Neural cell (in vitro differentiated cells): ENCODE measurements at regions not wholly inside any gene's neighbourhood (a gene's known extent, or its start where the extent isn't known, plus 50 kb on each side); places are given as distances from the start of the nearest gene placed in this dataset.

Experiments
- CTCF ChIP-seq: fragments of 450-650 bp; IDR thresholded peaks from 2 replicates; pipeline ENCODE4 v1.5.1; 2014; ENCODE audit warnings: antibody characterized with exemption, mild to moderate bottlenecking, moderate library complexity; ENCODE audit not compliant: poor library complexity, severe bottlenecking
- MXI1 ChIP-seq: fragments of 450-650 bp; conservative IDR thresholded peaks from 2 replicates; pipeline ENCODE4 v1.6.1; 2014; ENCODE audit warnings: antibody characterized with exemption, mild to moderate bottlenecking; ENCODE audit not compliant: poor library complexity, severe bottlenecking
- POLR2AphosphoS5 ChIP-seq: IDR thresholded peaks from 2 replicates; pipeline ENCODE4 v1.6.1; 2012
- RAD21 ChIP-seq: fragments of 450-650 bp; conservative IDR thresholded peaks from 2 replicates; pipeline ENCODE4 v1.6.1; 2014; ENCODE audit warnings: antibody characterized with exemption, mild to moderate bottlenecking, moderate library complexity
- TAF1 ChIP-seq: IDR thresholded peaks from 2 replicates; pipeline ENCODE4 v1.6.1; 2012; ENCODE audit warnings: low read depth

DNA sequence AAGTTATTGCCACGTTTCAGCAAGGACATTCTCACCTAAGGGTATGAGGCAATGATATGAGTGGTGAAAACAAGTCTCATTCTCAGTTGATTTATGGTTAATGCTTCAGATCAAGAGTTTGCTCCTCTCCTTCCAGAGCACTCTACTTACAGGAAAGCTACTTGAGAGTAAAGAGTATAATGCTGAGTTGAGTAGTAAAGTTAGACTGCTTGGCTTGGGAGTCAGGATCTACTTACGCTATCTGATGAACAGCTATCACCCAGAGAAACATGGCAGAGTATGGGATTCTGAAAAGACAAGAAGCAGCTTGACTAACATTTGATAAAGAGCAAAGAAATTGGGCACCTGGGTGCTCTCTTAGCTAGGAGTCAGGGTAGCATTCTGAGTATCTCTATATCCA lies 211.8 kb downstream of the GLUD2 start:
- TF ChIP-seq MXI1 (no peak), CTCF (no peak), RAD21 (no peak), TAF1 (no peak), POLR2AphosphoS5 (no peak)
